ENCODE measurements at regions not wholly inside any gene's neighbourhood (a gene's known extent, or its start where the extent isn't known, plus 50 kb on each side); places are given as distances from the start of the nearest gene placed in this dataset.

GRCh38 chr13:106383791-106384190 lies 151.7 kb downstream of the EFNB2 start:
- no peak for TF ChIP-seq CTCF (IDR thresholded peaks at IDR 0.05; ENCODE audit: poor library complexity)
- TF ChIP-seq EZH2phosphoT487 (IDR thresholded peaks at IDR 0.05; ENCODE audit: low read depth, severe bottlenecking, unreplicated experiment): no peak

All from hepatocyte (in vitro differentiated cells).